H1 (cell line): ENCODE measurements at regions not wholly inside any gene's neighbourhood (a gene's known extent, or its start where the extent isn't known, plus 50 kb on each side); places are given as distances from the start of the nearest gene placed in this dataset.

Source experiments
- CTCF ChIA-PET: fragments of 300-600 bp; sonication (Branson Sonifier 250); formaldehyde crosslinking; loops from one replicate; lab custom pipeline; 2021; ENCODE audit not compliant: partially characterized antibody; lab: Charles Lee
- POLR2A ChIA-PET: fragments of 300-600 bp; sonication (Branson Sonifier 250); formaldehyde crosslinking; loops from one replicate; lab custom pipeline; 2021; ENCODE audit warnings: inconsistent platforms; ENCODE audit not compliant: partially characterized antibody; lab: Charles Lee
- DNase-seq, 2 experiments: peaks; one replicate each; pipeline versions ENCODE4 v3.0.0 to v3.0.0-alpha.2; 2010 to 2022; ENCODE audit warnings: low spot score in 2 of 2, low read depth in 1 of 2, mixed read lengths in 1 of 2
- FAIRE-seq: peaks from 2 replicates; lab custom pipeline; 2011; peaks lifted over from hg19 to GRCh38; lab: Jason Lieb, UNC
- H2AFZ ChIP-seq: 2 replicates; pipeline ENCODE4 v1.8.1; 2012; ENCODE audit warnings: low read length, inconsistent platforms
- H2AK5ac ChIP-seq: 2 replicates; pipeline ENCODE4 v1.6.1; 2013; ENCODE audit warnings: low read depth, low read length
- H2BK120ac ChIP-seq: replicated peaks from 2 replicates; pipeline ENCODE3; 2013; ENCODE audit warnings: low read depth, low read length, inconsistent platforms
- H2BK12ac ChIP-seq: 2 replicates; pipeline ENCODE4 v1.6.1; 2013; ENCODE audit warnings: low read depth, low read length
- H2BK15ac ChIP-seq: 2 replicates; pipeline ENCODE4 v1.6.1; 2013; ENCODE audit warnings: low read length
- H2BK20ac ChIP-seq: 2 replicates; pipeline ENCODE4 v1.6.1; 2013; ENCODE audit warnings: low read length
- H2BK5ac ChIP-seq: 2 replicates; pipeline ENCODE4 v1.6.1; 2013; ENCODE audit warnings: low read depth, low read length
- H3K14ac ChIP-seq: 2 replicates; pipeline ENCODE4 v1.6.1; 2013; ENCODE audit warnings: inconsistent platforms; ENCODE audit not compliant: insufficient read length
- H3K18ac ChIP-seq: 2 replicates; pipeline ENCODE4 v1.6.1; 2013; ENCODE audit warnings: low read length; ENCODE audit errors: extremely low read depth
- H3K23ac ChIP-seq: 2 replicates; pipeline ENCODE4 v1.6.1; 2013; ENCODE audit warnings: inconsistent platforms; ENCODE audit not compliant: insufficient read length
- H3K23me2 ChIP-seq: 2 replicates; pipeline ENCODE4 v1.6.1; 2013; ENCODE audit warnings: low read depth, low read length
- H3K27ac ChIP-seq: 2 replicates; pipeline ENCODE4 v1.6.1; 2011; ENCODE audit warnings: low read depth, low read length, inconsistent platforms
- H3K27me3 ChIP-seq, 4 experiments: replicated peaks in 1 of 4; 1 replicate in 1 of 4; 2 replicates in 3 of 4; pipeline versions ENCODE4 v1.6.1 to v1.8.1; 2011 to 2013; ENCODE audit warnings: low read length in 3 of 4, mild to moderate bottlenecking in 3 of 4, inconsistent platforms in 2 of 4, mixed read lengths in 2 of 4, moderate library complexity in 1 of 4; ENCODE audit not compliant: control insufficient read depth in 3 of 4, insufficient read depth in 3 of 4; ENCODE audit errors: extremely low read depth in 1 of 4
- H3K36me3 ChIP-seq, 4 experiments: 2 replicates each; pipeline versions ENCODE4 v1.6.1 to v1.8.1; 2011 to 2013; ENCODE audit warnings: mild to moderate bottlenecking in 4 of 4, low read length in 3 of 4, moderate library complexity in 2 of 4, control low read depth in 1 of 4, inconsistent platforms in 1 of 4; ENCODE audit not compliant: insufficient read depth in 4 of 4, control insufficient read depth in 2 of 4
- H3K4ac ChIP-seq: replicated peaks from 2 replicates; pipeline ENCODE3; 2013; ENCODE audit warnings: low read length, low read depth, mixed read lengths, inconsistent platforms; ENCODE audit not compliant: insufficient read length
- H3K4me1 ChIP-seq, 4 experiments: replicated peaks in 1 of 4; 1 replicate in 1 of 4; 2 replicates in 3 of 4; pipeline versions ENCODE4 v1.6.1 to v1.8.1; 2011 to 2013; ENCODE audit warnings: low read length in 3 of 4, inconsistent platforms in 2 of 4, mixed read lengths in 1 of 4; ENCODE audit not compliant: insufficient read depth in 4 of 4, control insufficient read depth in 3 of 4
- H3K4me2 ChIP-seq, 2 experiments: 2 replicates each; pipeline versions ENCODE4 v1.6.1 to v1.8.1; 2011 to 2013; ENCODE audit warnings: low read depth in 2 of 2, low read length in 2 of 2, control low read depth in 1 of 2, inconsistent platforms in 1 of 2, mild to moderate bottlenecking in 1 of 2; ENCODE audit not compliant: insufficient read depth in 1 of 2
- H3K4me3 ChIP-seq, 4 experiments: fragments of 200-600, 300-600 bp in 1 of 4; sonication (generic), shearing (Covaris generic), sonication (Bioruptor Twin) in 1 of 4; 2 replicates each; pipeline versions ENCODE4 v1.5.1 to v1.8.1; 2011 to 2016; ENCODE audit warnings: low read length in 4 of 4, low read depth in 3 of 4, control low read depth in 2 of 4, inconsistent platforms in 2 of 4, mild to moderate bottlenecking in 2 of 4, mixed read lengths in 1 of 4, moderate library complexity in 1 of 4; ENCODE audit not compliant: insufficient read depth in 2 of 4; ENCODE audit errors: extremely low read depth in 1 of 4
- H3K56ac ChIP-seq: replicated peaks from 2 replicates; pipeline ENCODE3; 2013; ENCODE audit warnings: low read depth, mild to moderate bottlenecking, mixed read lengths, low read length, inconsistent platforms; ENCODE audit not compliant: insufficient read length
- H3K79me1 ChIP-seq: 2 replicates; pipeline ENCODE4 v1.6.1; 2013; ENCODE audit warnings: low read depth, low read length, control low read depth
- H3K79me2 ChIP-seq, 2 experiments: 2 replicates each; pipeline versions ENCODE4 v1.6.1 to v1.8.1; 2012 to 2013; ENCODE audit warnings: low read length in 2 of 2, mild to moderate bottlenecking in 2 of 2, inconsistent platforms in 1 of 2; ENCODE audit not compliant: insufficient read depth in 2 of 2, control insufficient read depth in 1 of 2
- H3K9ac ChIP-seq, 4 experiments: replicated peaks in 1 of 4; 1 replicate in 1 of 4; 2 replicates in 3 of 4; pipeline versions ENCODE4 v1.6.1 to v1.8.1; 2011 to 2013; ENCODE audit warnings: low read depth in 3 of 4, low read length in 3 of 4, control low read depth in 2 of 4, mild to moderate bottlenecking in 2 of 4, moderate library complexity in 2 of 4, inconsistent platforms in 1 of 4; ENCODE audit errors: extremely low read depth in 1 of 4
- H3K9me3 ChIP-seq, 2 experiments: 2 replicates each; pipeline versions ENCODE4 v1.6.1 to v1.8.1; 2012 to 2013; ENCODE audit warnings: mild to moderate bottlenecking in 2 of 2, moderate library complexity in 2 of 2, control low read depth in 1 of 2, inconsistent platforms in 1 of 2, low read depth in 1 of 2, low read length in 1 of 2, mixed read lengths in 1 of 2; ENCODE audit not compliant: insufficient read depth in 2 of 2
- H4K20me1 ChIP-seq, 2 experiments: replicated peaks in 1 of 2; 2 replicates each; pipeline versions ENCODE3 to v1.8.1; 2011 to 2013; ENCODE audit warnings: inconsistent platforms in 2 of 2, low read length in 2 of 2, mild to moderate bottlenecking in 1 of 2; ENCODE audit not compliant: insufficient read depth in 2 of 2, control insufficient read depth in 1 of 2
- H4K5ac ChIP-seq: 2 replicates; pipeline ENCODE4 v1.6.1; 2013; ENCODE audit warnings: low read length, low read depth, mixed read lengths, inconsistent platforms; ENCODE audit not compliant: insufficient read length
- H4K8ac ChIP-seq: 2 replicates; pipeline ENCODE4 v1.8.0; 2013; ENCODE audit warnings: mild to moderate bottlenecking, moderate library complexity, low read length, inconsistent platforms; ENCODE audit not compliant: insufficient read depth; ENCODE audit errors: extremely low read depth
- H4K91ac ChIP-seq: replicated peaks from 2 replicates; pipeline ENCODE3; 2013; ENCODE audit warnings: low read length, mixed read lengths, inconsistent platforms; ENCODE audit not compliant: insufficient read length
- SRF ChIP-seq: IDR thresholded peaks from 2 replicates; pipeline ENCODE4 v1.6.1; 2011; ENCODE audit warnings: mild to moderate bottlenecking, low read depth, low read length, moderate library complexity
- WGBS, 2 experiments: shearing (Covaris generic) in 1 of 2; methylation state at CpG; one replicate each; pipeline versions ENCODE4 v1.1.6 to v1.1.7; 2013 to 2015; ENCODE audit warnings: low lambda C conversion rate in 2 of 2, mixed read lengths in 2 of 2, inconsistent platforms in 1 of 2, low coverage in 1 of 2, missing lambda C conversion rate in 1 of 2; ENCODE audit not compliant: insufficient replicate concordance in 2 of 2, insufficient coverage in 1 of 2, insufficient read length in 1 of 2; ENCODE audit errors: extremely low coverage in 1 of 2, missing lambda C conversion rate in 1 of 2; 5-methylcytosine and 5-hydroxymethylcytosine counted together
- TF ChIP-seq, protein P1 (sequence below): IDR thresholded peaks from 2 replicates; pipeline ENCODE4 v1.6.1; 2012; ENCODE audit warnings: low read length, inconsistent platforms

GRCh38 chr6:140478631-140479030 lies 1104.2 kb upstream of the CITED2 start:
- no peak overlapping the region for H2AFZ ChIP-seq
- CTCF ChIA-PET = no interaction called here

More at GRCh38 chr6:140478631-140479030, 1104.2 kb upstream of the CITED2 start:
- no peak overlapping the region for H2BK20ac ChIP-seq
- H2BK12ac ChIP-seq = no peak overlapping the region
- H3K14ac ChIP-seq = no peak overlapping the region
- peak; percentile 28; the same call in 1 of the 2 replicates for TF ChIP-seq SRF
- TF ChIP-seq, protein P1, sequence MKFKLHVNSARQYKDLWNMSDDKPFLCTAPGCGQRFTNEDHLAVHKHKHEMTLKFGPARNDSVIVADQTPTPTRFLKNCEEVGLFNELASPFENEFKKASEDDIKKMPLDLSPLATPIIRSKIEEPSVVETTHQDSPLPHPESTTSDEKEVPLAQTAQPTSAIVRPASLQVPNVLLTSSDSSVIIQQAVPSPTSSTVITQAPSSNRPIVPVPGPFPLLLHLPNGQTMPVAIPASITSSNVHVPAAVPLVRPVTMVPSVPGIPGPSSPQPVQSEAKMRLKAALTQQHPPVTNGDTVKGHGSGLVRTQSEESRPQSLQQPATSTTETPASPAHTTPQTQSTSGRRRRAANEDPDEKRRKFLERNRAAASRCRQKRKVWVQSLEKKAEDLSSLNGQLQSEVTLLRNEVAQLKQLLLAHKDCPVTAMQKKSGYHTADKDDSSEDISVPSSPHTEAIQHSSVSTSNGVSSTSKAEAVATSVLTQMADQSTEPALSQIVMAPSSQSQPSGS = no peak
- TF ChIP-seq, all 59 proteins: peak for 1
- Histone ChIP-seq H3K36me3 (no peaks in the 10 kb centered on the region), H3K56ac (no peak overlapping the region), H4K91ac (no peak overlapping the region), H3K27me3 (no peaks in the 10 kb centered on the region), H3K4me2 (no peak overlapping the region), H3K79me1 (no peaks in the 10 kb centered on the region), H2BK15ac (no peak overlapping the region), H4K8ac (no peak overlapping the region), H2AK5ac (no peak overlapping the region), H3K4me1 (no peaks in the 10 kb centered on the region), H3K27ac (no peak overlapping the region), H2BK120ac (no peak overlapping the region), H3K4me3 (no peak overlapping the region), H3K4ac (no peak overlapping the region), H2BK5ac (no peak overlapping the region), H4K20me1 (no peaks in the 10 kb centered on the region), H3K23ac (no peak overlapping the region), H3K18ac (no peak overlapping the region), H3K79me2 (no peaks in the 10 kb centered on the region), H4K5ac (no peak overlapping the region), H3K9ac (no peak overlapping the region), H3K9me3 (no peaks in the 10 kb centered on the region), H3K23me2 (no peaks in the 10 kb centered on the region)
- 91% methylated on average over 3 of the region's 3 CpGs; no CpG with 5 or more reads in 1 of the 2 experiments for WGBS, 2 experiments
- FAIRE-seq (no peak), DNase-seq (no peak)
- POLR2A ChIA-PET = no interaction called here
